Hepatocyte (in vitro differentiated cells): ENCODE measurements at regions not wholly inside any gene's neighbourhood (a gene's known extent, or its start where the extent isn't known, plus 50 kb on each side); places are given as distances from the start of the nearest gene placed in this dataset.

ENCODE experiments used
- DNase-seq: peaks from one replicate; pipeline ENCODE4 v3.0.0-alpha.2; 2016; ENCODE audit warnings: low spot score
- H2AFZ ChIP-seq: fragments of 200-600 bp; sonication (generic); 2 replicates; pipeline ENCODE4 v1.6.0; 2016; ENCODE audit warnings: antibody characterized with exemption, mild to moderate bottlenecking
- H3K27ac ChIP-seq: fragments of 200-600 bp; sonication (generic); 2 replicates; pipeline ENCODE4 v1.5.1; 2016; ENCODE audit warnings: mild to moderate bottlenecking
- H3K27me3 ChIP-seq: fragments of 200-600 bp; sonication (generic); 2 replicates; pipeline ENCODE4 v1.6.1; 2016
- H3K36me3 ChIP-seq: fragments of 200-600 bp; sonication (generic); replicated peaks from 2 replicates; pipeline ENCODE4 v1.5.1; 2016; ENCODE audit warnings: low read depth; ENCODE audit not compliant: insufficient read depth
- H3K4me1 ChIP-seq: fragments of 200-600 bp; sonication (generic); 2 replicates; pipeline ENCODE4 v1.5.1; 2016; ENCODE audit warnings: mild to moderate bottlenecking, moderate library complexity; ENCODE audit not compliant: insufficient read depth
- H3K4me2 ChIP-seq: fragments of 200-600 bp; sonication (generic); 2 replicates; pipeline ENCODE4 v1.6.0; 2016
- H3K4me3 ChIP-seq: fragments of 200-600 bp; sonication (generic); 2 replicates; pipeline ENCODE4 v1.5.1; 2016; ENCODE audit warnings: mild to moderate bottlenecking
- H3K79me2 ChIP-seq: fragments of 200-600 bp; sonication (generic); 2 replicates; pipeline ENCODE4 v1.6.0; 2017; ENCODE audit warnings: mild to moderate bottlenecking
- H3K9me2 ChIP-seq: fragments of 200-600 bp; sonication (generic); replicated peaks from 2 replicates; pipeline ENCODE4 v1.6.0; 2017; ENCODE audit warnings: mild to moderate bottlenecking; ENCODE audit not compliant: insufficient read depth
- H3K9me3 ChIP-seq: fragments of 200-600 bp; sonication (generic); 2 replicates; pipeline ENCODE4 v1.5.1; 2016; ENCODE audit warnings: low read depth, mild to moderate bottlenecking
- H4K20me1 ChIP-seq: fragments of 200-600 bp; sonication (generic); 2 replicates; pipeline ENCODE4 v1.6.0; 2016; ENCODE audit warnings: mild to moderate bottlenecking; ENCODE audit not compliant: insufficient read depth, poor library complexity, severe bottlenecking
- CTCF ChIP-seq: fragments of 200-600 bp; sonication (generic); IDR thresholded peaks from 2 replicates; pipeline ENCODE4 v1.5.1; 2016; ENCODE audit warnings: antibody characterized with exemption, mild to moderate bottlenecking; ENCODE audit not compliant: poor library complexity
- EZH2 ChIP-seq: fragments of 200-600 bp; sonication (generic); IDR thresholded peaks from 2 replicates; pipeline ENCODE4 v1.6.1; 2016; ENCODE audit warnings: antibody characterized with exemption, mild to moderate bottlenecking, borderline replicate concordance
- EZH2phosphoT487 ChIP-seq: fragments of 200-600 bp; sonication (generic); IDR thresholded peaks from one replicate; pipeline ENCODE4 v1.6.1; 2018; ENCODE audit warnings: antibody characterized with exemption, mild to moderate bottlenecking, low read depth, moderate library complexity; ENCODE audit not compliant: unreplicated experiment, severe bottlenecking
- WGBS: methylation state at CpG from one replicate; pipeline ENCODE4 v1.1.6; 2016; ENCODE audit warnings: low lambda C conversion rate; ENCODE audit errors: missing lambda C conversion rate; 5-methylcytosine and 5-hydroxymethylcytosine counted together

DNA sequence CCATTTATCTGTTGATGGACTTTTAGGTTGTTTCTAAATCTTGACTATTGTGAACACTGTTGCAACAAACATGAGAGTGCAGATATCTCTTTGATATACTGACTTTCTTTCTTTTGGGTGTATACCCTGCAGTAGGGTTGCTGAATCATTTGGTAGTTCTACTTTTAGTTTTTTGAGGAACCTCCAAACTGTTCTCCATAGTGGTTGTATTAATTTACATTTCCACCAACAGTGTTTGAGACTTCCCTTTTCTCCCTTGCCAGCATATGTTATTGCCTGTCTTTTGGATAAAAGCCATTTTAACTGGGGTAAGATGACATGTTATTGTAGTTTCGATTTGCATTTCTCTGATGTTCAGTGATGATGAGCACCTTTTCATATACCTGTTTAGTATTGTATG lies 330.0 kb downstream of the DDX10 start:
- Histone ChIP-seq H3K36me3 (no peaks in the 10 kb centered on the region), H4K20me1 (no peaks in the 10 kb centered on the region), H3K4me3 (no peak overlapping the region), H3K9me2 (no peaks in the 10 kb centered on the region), H3K79me2 (no peaks in the 10 kb centered on the region), H3K9me3 (no peaks in the 10 kb centered on the region), H3K27ac (no peak overlapping the region), H3K4me2 (no peak overlapping the region), H3K27me3 (no peaks in the 10 kb centered on the region), H3K4me1 (no peaks in the 10 kb centered on the region), H2AFZ (no peak overlapping the region)
- 82% methylated on average over 1 of the region's 1 CpG for WGBS
- TF ChIP-seq EZH2phosphoT487 = no peak
- no peak for TF ChIP-seq EZH2
- no peak for TF ChIP-seq CTCF
- DNase-seq = no peak

GRCh38 chr11:108997826-108998225 lies 333.0 kb downstream of the DDX10 start:
- Histone ChIP-seq H3K9me2 (no peaks in the 10 kb centered on the region), H3K36me3 (no peaks in the 10 kb centered on the region), H3K4me1 (no peaks in the 10 kb centered on the region), H4K20me1 (no peaks in the 10 kb centered on the region), H3K27me3 (no peaks in the 10 kb centered on the region), H3K27ac (no peak overlapping the region), H3K9me3 (no peaks in the 10 kb centered on the region), H2AFZ (no peak overlapping the region), H3K79me2 (no peaks in the 10 kb centered on the region), H3K4me2 (no peak overlapping the region), H3K4me3 (no peak overlapping the region)
- no peak for DNase-seq
- TF ChIP-seq EZH2phosphoT487 = no peak
- no peak for TF ChIP-seq CTCF
- no peak for TF ChIP-seq EZH2

GRCh38 chr11:109000531-109000930 lies 335.7 kb downstream of the DDX10 start:
- DNase-seq = no peak
- WGBS = 38% methylated on average over 1 of the region's 1 CpG
- TF ChIP-seq CTCF (no peak), EZH2phosphoT487 (no peak), EZH2 (no peak)
- Histone ChIP-seq H3K9me2 (no peaks in the 10 kb centered on the region), H3K4me2 (no peak overlapping the region), H3K79me2 (no peaks in the 10 kb centered on the region), H3K4me3 (no peak overlapping the region), H2AFZ (no peak overlapping the region), H3K27me3 (no peaks in the 10 kb centered on the region), H3K9me3 (no peaks in the 10 kb centered on the region), H4K20me1 (no peaks in the 10 kb centered on the region), H3K27ac (no peak overlapping the region), H3K4me1 (no peaks in the 10 kb centered on the region), H3K36me3 (no peaks in the 10 kb centered on the region)

GRCh38 chr11:109001585-109001984 lies 336.7 kb downstream of the DDX10 start:
- Histone ChIP-seq H3K27me3 (no peaks in the 10 kb centered on the region), H3K4me2 (no peak overlapping the region), H3K9me2 (no peaks in the 10 kb centered on the region), H3K9me3 (no peaks in the 10 kb centered on the region), H3K79me2 (no peaks in the 10 kb centered on the region), H3K4me3 (no peak overlapping the region), H4K20me1 (no peaks in the 10 kb centered on the region), H3K4me1 (no peaks in the 10 kb centered on the region), H3K27ac (no peak overlapping the region), H3K36me3 (no peaks in the 10 kb centered on the region), H2AFZ (no peak overlapping the region)
- no peak for DNase-seq
- TF ChIP-seq EZH2phosphoT487 = no peak
- TF ChIP-seq CTCF = no peak
- no peak for TF ChIP-seq EZH2
